Mesodermal cell (in vitro differentiated cells): ENCODE measurements at regions not wholly inside any gene's neighbourhood (a gene's known extent, or its start where the extent isn't known, plus 50 kb on each side); places are given as distances from the start of the nearest gene placed in this dataset.

Experiments used
- H3K27ac ChIP-seq: 2 replicates; pipeline ENCODE4 v1.7.0; 2013; ENCODE audit warnings: mild to moderate bottlenecking, low read depth, low read length, moderate library complexity; ENCODE audit not compliant: severe bottlenecking
- H3K36me3 ChIP-seq: 2 replicates; pipeline ENCODE4 v1.7.1; 2013; ENCODE audit warnings: mild to moderate bottlenecking, low read length, moderate library complexity; ENCODE audit not compliant: control insufficient read depth, insufficient read depth
- H3K4me1 ChIP-seq: one replicate; pipeline ENCODE4 v1.7.1; 2013; ENCODE audit warnings: mild to moderate bottlenecking, low read length; ENCODE audit not compliant: insufficient read depth, control insufficient read depth, poor library complexity, severe bottlenecking
- H3K4me3 ChIP-seq: 2 replicates; pipeline ENCODE4 v1.7.0; 2013; ENCODE audit warnings: low read length, control low read depth, mild to moderate bottlenecking; ENCODE audit not compliant: insufficient read depth, poor library complexity, severe bottlenecking; ENCODE audit errors: extremely low read depth
- H3K9me3 ChIP-seq: 2 replicates; pipeline ENCODE4 v1.7.1; 2013; ENCODE audit warnings: mild to moderate bottlenecking, low read length, moderate library complexity; ENCODE audit not compliant: control insufficient read depth
- WGBS, 2 experiments: methylation state at CpG; one replicate each; pipeline ENCODE4 v1.1.5; 2013; ENCODE audit warnings: missing lambda C conversion rate in 2 of 2; ENCODE audit not compliant: insufficient coverage in 2 of 2; 5-methylcytosine and 5-hydroxymethylcytosine counted together

- 78 to 83% methylated on average over 1 of the region's 1 CpG for WGBS, 2 experiments
- no peaks in the 10 kb centered on the region for H3K36me3 ChIP-seq
- H3K9me3 ChIP-seq: no peaks in the 10 kb centered on the region
- no peak overlapping the region for H3K4me3 ChIP-seq
- H3K27ac ChIP-seq: no peak overlapping the region
- H3K4me1 ChIP-seq: no peaks in the 10 kb centered on the region
Measured at GRCh38 chr6:104428184-104428583, 431.5 kb downstream of the HACE1 start.

GRCh38 chr6:104423691-104424090 lies 436.0 kb downstream of the HACE1 start:
- Histone ChIP-seq H3K9me3 (no peaks in the 10 kb centered on the region), H3K27ac (no peak overlapping the region), H3K4me1 (no peaks in the 10 kb centered on the region), H3K36me3 (no peaks in the 10 kb centered on the region), H3K4me3 (no peak overlapping the region)
- WGBS, 2 experiments: 100% methylated on average over 1 of the region's 2 CpGs; no CpG with 5 or more reads in 1 of the 2 experiments

GRCh38 chr6:104421650-104422049 lies 438.1 kb downstream of the HACE1 start:
- H3K27ac ChIP-seq: no peak overlapping the region
- H3K9me3 ChIP-seq: no peaks in the 10 kb centered on the region
- H3K4me3 ChIP-seq: no peak overlapping the region
- H3K4me1 ChIP-seq: peaks cover 2% of the 10 kb centered on the region
- WGBS, 2 experiments: 76 to 93% methylated on average over 2 to 3 of the region's 4 CpGs
- no peaks in the 10 kb centered on the region for H3K36me3 ChIP-seq

DNA sequence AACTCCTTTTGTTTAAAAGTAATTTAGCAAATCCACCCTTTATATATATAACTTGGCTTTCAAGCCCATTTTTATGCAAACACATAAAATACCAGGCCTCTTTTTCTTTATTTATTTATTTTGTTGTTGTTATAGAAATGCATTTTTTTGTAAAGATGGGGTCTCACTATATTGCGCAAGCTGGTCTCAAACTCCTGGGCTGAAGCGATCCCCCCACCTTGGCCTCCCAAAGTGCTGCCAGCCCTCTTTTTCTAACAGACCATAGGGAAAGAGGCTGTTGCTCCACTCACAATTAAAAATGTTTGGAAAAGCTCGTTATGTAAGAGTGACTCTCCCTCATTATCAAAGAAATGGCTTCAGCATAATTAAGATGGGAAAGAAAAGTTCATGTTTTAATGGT lies 440.9 kb downstream of the HACE1 start:
- no peaks in the 10 kb centered on the region for H3K9me3 ChIP-seq
- H3K4me3 ChIP-seq: no peak overlapping the region
- H3K36me3 ChIP-seq: no peaks in the 10 kb centered on the region
- 100% methylated on average over 1 of the region's 3 CpGs; no CpG with 5 or more reads in 1 of the 2 experiments for WGBS, 2 experiments
- H3K4me1 ChIP-seq: peaks cover 2% of the 10 kb centered on the region
- H3K27ac ChIP-seq: no peak overlapping the region

DNA sequence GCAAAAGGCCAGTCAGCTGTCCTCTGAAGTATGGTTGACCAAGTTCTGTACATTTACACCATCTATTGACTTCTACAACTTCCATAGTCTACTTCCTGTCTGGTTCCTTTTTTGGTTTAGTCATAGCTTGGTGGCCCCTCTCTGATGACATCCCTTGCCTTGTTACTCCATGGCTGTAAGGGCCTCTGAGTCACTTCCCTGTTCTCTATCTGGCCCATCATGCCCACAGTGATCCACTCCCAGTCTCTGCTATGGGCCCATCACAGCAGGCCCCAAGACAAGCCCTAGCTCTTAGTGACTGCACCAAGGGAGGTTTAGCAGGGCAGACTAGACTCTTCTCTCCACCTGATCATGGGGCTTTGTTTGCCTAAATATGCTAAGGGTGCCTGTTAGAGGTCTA lies 441.6 kb downstream of the HACE1 start:
- H3K36me3 ChIP-seq: no peaks in the 10 kb centered on the region
- H3K4me3 ChIP-seq: no peak overlapping the region
- no peak overlapping the region for H3K27ac ChIP-seq
- peaks cover 2% of the 10 kb centered on the region for H3K4me1 ChIP-seq
- H3K9me3 ChIP-seq: no peaks in the 10 kb centered on the region

- Histone ChIP-seq H3K9me3 (no peaks in the 10 kb centered on the region), H3K36me3 (no peaks in the 10 kb centered on the region), H3K4me1 (peaks cover 2% of the 10 kb centered on the region), H3K27ac (no peak overlapping the region), H3K4me3 (no peak overlapping the region)
- WGBS, 2 experiments: 100% methylated on average over 1 of the region's 1 CpG; no CpG with 5 or more reads in 1 of the 2 experiments
Measured at GRCh38 chr6:104414723-104415122, 445.0 kb downstream of the HACE1 start.

GRCh38 chr6:104413767-104414166 lies 446.0 kb downstream of the HACE1 start:
- Histone ChIP-seq H3K27ac (no peak overlapping the region), H3K36me3 (no peaks in the 10 kb centered on the region), H3K4me3 (no peak overlapping the region), H3K4me1 (peaks cover 2% of the 10 kb centered on the region), H3K9me3 (no peaks in the 10 kb centered on the region)
- WGBS, 2 experiments: 89 to 90% methylated on average over 1 to 3 of the region's 3 CpGs

- Histone ChIP-seq H3K27ac (no peak overlapping the region), H3K4me3 (no peak overlapping the region), H3K4me1 (no peaks in the 10 kb centered on the region), H3K9me3 (no peaks in the 10 kb centered on the region), H3K36me3 (no peaks in the 10 kb centered on the region)
- WGBS, 2 experiments: 95 to 100% methylated on average over 2 to 3 of the region's 6 CpGs
Measured at GRCh38 chr6:104411302-104411701, 448.4 kb downstream of the HACE1 start.

DNA sequence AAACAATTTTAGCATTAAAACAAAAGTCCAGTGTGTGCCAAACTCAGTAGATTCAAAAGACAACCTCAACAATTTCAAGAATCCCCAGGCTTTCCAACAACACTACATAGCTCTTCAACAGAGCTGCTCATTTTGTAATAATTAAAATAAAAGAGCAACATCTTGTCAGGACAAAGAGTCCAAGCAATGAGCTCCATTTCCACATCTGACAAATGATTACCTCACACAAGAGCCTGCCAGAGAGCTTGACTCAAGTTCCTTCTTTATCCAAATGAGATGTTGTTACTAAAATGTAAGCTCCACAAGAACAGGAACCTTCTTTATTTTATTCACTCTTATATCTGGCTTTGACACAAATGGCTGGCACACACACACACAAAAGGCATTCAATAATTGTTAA lies 449.8 kb downstream of the HACE1 start:
- Histone ChIP-seq H3K4me1 (no peaks in the 10 kb centered on the region), H3K36me3 (no peaks in the 10 kb centered on the region), H3K4me3 (no peak overlapping the region), H3K27ac (no peak overlapping the region), H3K9me3 (no peaks in the 10 kb centered on the region)

DNA sequence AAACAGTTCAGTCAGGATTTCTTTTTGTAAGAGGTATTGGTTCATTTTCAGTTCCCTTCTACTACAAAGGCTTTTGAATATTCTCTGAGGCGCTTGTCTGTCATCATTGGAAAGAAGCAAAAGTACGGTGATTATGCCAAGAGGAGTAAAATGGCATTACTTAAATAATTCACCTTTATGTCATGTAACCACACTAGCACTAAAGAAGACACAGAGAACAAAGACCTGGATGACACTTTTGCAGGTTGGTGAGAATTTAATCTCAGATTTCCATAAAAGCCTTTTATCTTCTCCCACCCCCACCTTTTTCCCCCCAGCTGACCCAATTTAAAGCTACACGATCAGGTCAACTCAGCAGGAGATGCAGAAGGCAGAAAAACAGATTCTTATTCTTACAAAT lies 451.8 kb downstream of the HACE1 start:
- Histone ChIP-seq H3K9me3 (no peaks in the 10 kb centered on the region), H3K4me1 (no peaks in the 10 kb centered on the region), H3K4me3 (no peak overlapping the region), H3K36me3 (no peaks in the 10 kb centered on the region), H3K27ac (no peak overlapping the region)
- WGBS, 2 experiments: no CpG with 5 or more reads among the region's 3 CpGs

GRCh38 chr6:104404377-104404776 lies 455.3 kb downstream of the HACE1 start:
- Histone ChIP-seq H3K4me1 (no peaks in the 10 kb centered on the region), H3K36me3 (no peaks in the 10 kb centered on the region), H3K4me3 (no peak overlapping the region), H3K9me3 (no peaks in the 10 kb centered on the region), H3K27ac (no peak overlapping the region)
- 85 to 86% methylated on average over 2 to 5 of the region's 6 CpGs for WGBS, 2 experiments

DNA sequence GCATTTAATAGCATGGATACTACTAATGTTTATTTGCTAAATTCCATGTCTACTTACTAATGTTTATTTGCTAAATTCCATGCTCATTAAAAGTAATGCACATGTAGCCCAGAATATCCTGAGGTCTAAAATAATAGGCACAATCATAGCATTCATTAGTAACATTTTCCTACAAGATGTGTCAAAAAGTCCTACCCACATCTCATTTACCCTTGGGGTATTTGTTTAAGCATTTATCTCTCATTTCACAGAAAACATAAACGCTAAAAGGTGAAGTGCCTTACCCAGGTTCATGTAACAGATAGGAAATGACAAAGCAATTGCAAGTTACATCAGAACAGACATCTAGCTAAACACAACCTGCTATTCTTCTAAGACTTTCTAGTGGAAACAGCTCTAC lies 457.1 kb downstream of the HACE1 start:
- H3K36me3 ChIP-seq: no peaks in the 10 kb centered on the region
- WGBS, 2 experiments: 80% methylated on average over 1 of the region's 1 CpG; no CpG with 5 or more reads in 1 of the 2 experiments
- no peak overlapping the region for H3K4me3 ChIP-seq
- no peak overlapping the region for H3K27ac ChIP-seq
- no peaks in the 10 kb centered on the region for H3K4me1 ChIP-seq
- no peaks in the 10 kb centered on the region for H3K9me3 ChIP-seq
